SU-DHL-6 (cell line): ENCODE measurements at regions not wholly inside any gene's neighbourhood (a gene's known extent, or its start where the extent isn't known, plus 50 kb on each side); places are given as distances from the start of the nearest gene placed in this dataset.

ENCODE experiments used
- H2AFZ ChIP-seq: fragments of 200-600 bp; sonication (generic); 2 replicates; pipeline ENCODE4 v1.6.1; 2014; ENCODE audit warnings: low read depth, mild to moderate bottlenecking, moderate library complexity, mixed read lengths, antibody characterized with exemption, low read length; ENCODE audit not compliant: severe bottlenecking
- H3F3A ChIP-seq: fragments of 200-600 bp; shearing (Covaris generic); 2 replicates; pipeline ENCODE4 v1.6.0; 2016; ENCODE audit warnings: antibody characterized with exemption, mild to moderate bottlenecking; ENCODE audit not compliant: insufficient read depth
- H3K27ac ChIP-seq: fragments of 200-600 bp; sonication (generic); 2 replicates; pipeline ENCODE4 v1.5.1; 2016; ENCODE audit warnings: low read depth, mild to moderate bottlenecking, low read length, moderate library complexity, mixed read lengths
- H3K27me3 ChIP-seq: fragments of 200-600 bp; sonication (generic), shearing (Covaris generic); 2 replicates; pipeline ENCODE4 v1.6.0; 2014; ENCODE audit warnings: mild to moderate bottlenecking, low read length
- H3K36me3 ChIP-seq: fragments of 200-600 bp; sonication (generic); 2 replicates; pipeline ENCODE4 v1.6.1; 2014; ENCODE audit warnings: mild to moderate bottlenecking, low read length, mixed read lengths
- H3K4me2 ChIP-seq: fragments of 300-600, 200-600 bp; shearing (Covaris generic), sonication (generic); 2 replicates; pipeline ENCODE4 v1.6.0; 2014; ENCODE audit warnings: low read length, low read depth, mild to moderate bottlenecking; ENCODE audit not compliant: poor library complexity, severe bottlenecking
- H3K4me3 ChIP-seq: fragments of 200-600 bp; sonication (generic); 2 replicates; pipeline ENCODE4 v1.5.1; 2014; ENCODE audit warnings: antibody characterized with exemption, low read length, mild to moderate bottlenecking, mixed read lengths; ENCODE audit not compliant: insufficient read depth, poor library complexity, severe bottlenecking
- H3K79me2 ChIP-seq: fragments of 200-600 bp; sonication (generic); 2 replicates; pipeline ENCODE4 v1.6.1; 2014; ENCODE audit warnings: mild to moderate bottlenecking, low read length, moderate library complexity; ENCODE audit not compliant: insufficient read depth
- H3K9ac ChIP-seq: fragments of 200-600 bp; sonication (generic); 2 replicates; pipeline ENCODE4 v1.7.0; 2014; ENCODE audit warnings: mild to moderate bottlenecking, low read length
- H3K9me2 ChIP-seq: fragments of 200-600 bp; sonication (generic); replicated peaks from 2 replicates; pipeline ENCODE4 v1.6.1; 2014; ENCODE audit warnings: low read length; ENCODE audit not compliant: insufficient read depth
- H3K9me3 ChIP-seq: fragments of 200-600 bp; sonication (generic); 2 replicates; pipeline ENCODE4 v1.6.1; 2014; ENCODE audit warnings: low read length, mixed read lengths; ENCODE audit not compliant: insufficient read depth
- H4K20me1 ChIP-seq: fragments of 200-600 bp; sonication (generic); 2 replicates; pipeline ENCODE4 v1.6.1; 2014; ENCODE audit warnings: low read depth, mild to moderate bottlenecking, antibody characterized with exemption, low read length, moderate library complexity, mixed read lengths
- EZH2phosphoT487 ChIP-seq: fragments of 200-600 bp; sonication (generic), shearing (Covaris generic); conservative IDR thresholded peaks from 2 replicates; pipeline ENCODE4 v1.6.1; 2018; ENCODE audit warnings: mild to moderate bottlenecking, antibody characterized with exemption, low read length, moderate library complexity, mixed read lengths
- TF ChIP-seq, protein P1 (sequence below): fragments of 200-600 bp; sonication (generic); IDR thresholded peaks from one replicate; pipeline ENCODE4 v1.5.1; 2017; ENCODE audit warnings: antibody characterized with exemption, mild to moderate bottlenecking, low read length, moderate library complexity; ENCODE audit not compliant: insufficient read depth, poor library complexity, severe bottlenecking

DNA sequence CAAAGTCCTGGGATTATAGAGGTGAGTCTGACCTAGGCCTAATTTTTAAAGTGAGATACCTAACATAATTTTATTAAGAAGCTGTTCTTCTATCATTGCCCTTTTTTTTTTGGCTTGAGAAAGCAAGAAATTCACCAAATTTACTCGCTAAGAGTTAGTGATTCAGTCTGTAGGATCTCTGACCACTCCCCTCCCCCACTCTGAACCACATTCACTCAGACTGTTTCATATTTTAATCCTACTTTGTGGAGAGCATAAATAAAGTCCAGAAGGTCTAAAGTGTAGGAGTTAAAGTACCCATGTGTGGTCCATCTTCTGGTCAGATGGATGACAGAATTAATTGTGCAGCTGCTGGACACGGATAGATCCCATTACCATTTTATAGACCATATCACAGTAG, 115.8 kb upstream of the MGAT5 start:
- H3K9ac ChIP-seq, result no peak overlapping the region

DNA sequence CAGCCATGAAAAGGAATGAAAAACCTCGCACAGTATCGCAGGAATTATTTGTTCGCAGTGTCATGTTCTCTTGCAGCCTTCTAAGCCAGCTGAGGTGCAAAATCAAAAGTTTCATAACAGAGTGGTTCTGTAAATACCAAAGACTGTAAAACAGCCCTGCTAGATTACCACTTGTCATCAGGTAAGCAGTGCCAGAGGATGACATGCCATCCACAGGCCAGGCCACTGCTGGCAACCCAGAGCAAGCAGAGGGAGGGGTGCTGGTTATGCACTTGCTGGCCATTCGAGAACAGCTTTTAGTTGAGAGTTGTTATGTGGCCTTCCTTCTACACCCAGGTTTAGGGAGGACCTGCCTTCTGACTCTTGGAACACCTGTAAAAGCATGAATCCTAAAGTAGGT, 114.3 kb upstream of the MGAT5 start:
- no peaks in the 10 kb centered on the region for H3K36me3 ChIP-seq
- peaks cover 11% of the 10 kb centered on the region; the same call in 1 of the 2 replicates for H4K20me1 ChIP-seq
- no peaks in the 10 kb centered on the region for H3K9me3 ChIP-seq
- no peaks in the 10 kb centered on the region for H3F3A ChIP-seq
- no peak overlapping the region for H3K9ac ChIP-seq
- no peaks in the 10 kb centered on the region for H3K27me3 ChIP-seq
- H3K79me2 ChIP-seq, result peaks cover 12% of the 10 kb centered on the region
- H3K4me2 ChIP-seq, result no peak overlapping the region
- no peaks in the 10 kb centered on the region for H3K9me2 ChIP-seq
- no peak for TF ChIP-seq EZH2phosphoT487
- TF ChIP-seq, protein P1, sequence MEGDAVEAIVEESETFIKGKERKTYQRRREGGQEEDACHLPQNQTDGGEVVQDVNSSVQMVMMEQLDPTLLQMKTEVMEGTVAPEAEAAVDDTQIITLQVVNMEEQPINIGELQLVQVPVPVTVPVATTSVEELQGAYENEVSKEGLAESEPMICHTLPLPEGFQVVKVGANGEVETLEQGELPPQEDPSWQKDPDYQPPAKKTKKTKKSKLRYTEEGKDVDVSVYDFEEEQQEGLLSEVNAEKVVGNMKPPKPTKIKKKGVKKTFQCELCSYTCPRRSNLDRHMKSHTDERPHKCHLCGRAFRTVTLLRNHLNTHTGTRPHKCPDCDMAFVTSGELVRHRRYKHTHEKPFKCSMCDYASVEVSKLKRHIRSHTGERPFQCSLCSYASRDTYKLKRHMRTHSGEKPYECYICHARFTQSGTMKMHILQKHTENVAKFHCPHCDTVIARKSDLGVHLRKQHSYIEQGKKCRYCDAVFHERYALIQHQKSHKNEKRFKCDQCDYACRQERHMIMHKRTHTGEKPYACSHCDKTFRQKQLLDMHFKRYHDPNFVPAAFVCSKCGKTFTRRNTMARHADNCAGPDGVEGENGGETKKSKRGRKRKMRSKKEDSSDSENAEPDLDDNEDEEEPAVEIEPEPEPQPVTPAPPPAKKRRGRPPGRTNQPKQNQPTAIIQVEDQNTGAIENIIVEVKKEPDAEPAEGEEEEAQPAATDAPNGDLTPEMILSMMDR, result no peak
- no peak overlapping the region for H2AFZ ChIP-seq
- H3K27ac ChIP-seq, result no peak overlapping the region
- no peak overlapping the region for H3K4me3 ChIP-seq

More for the DNA sequence above, 115.8 kb upstream of the MGAT5 start:
- TF ChIP-seq, protein P1, result no peak
- TF ChIP-seq EZH2phosphoT487, result no peak
- Histone ChIP-seq H4K20me1 (peaks cover 11% of the 10 kb centered on the region; the same call in 1 of the 2 replicates), H3K27ac (no peak overlapping the region), H3F3A (no peaks in the 10 kb centered on the region), H3K27me3 (no peaks in the 10 kb centered on the region), H3K9me2 (no peaks in the 10 kb centered on the region), H3K36me3 (no peaks in the 10 kb centered on the region), H3K9me3 (no peaks in the 10 kb centered on the region), H3K79me2 (peaks cover 16% of the 10 kb centered on the region), H2AFZ (no peak overlapping the region), H3K4me3 (no peak overlapping the region), H3K4me2 (no peak overlapping the region)

DNA sequence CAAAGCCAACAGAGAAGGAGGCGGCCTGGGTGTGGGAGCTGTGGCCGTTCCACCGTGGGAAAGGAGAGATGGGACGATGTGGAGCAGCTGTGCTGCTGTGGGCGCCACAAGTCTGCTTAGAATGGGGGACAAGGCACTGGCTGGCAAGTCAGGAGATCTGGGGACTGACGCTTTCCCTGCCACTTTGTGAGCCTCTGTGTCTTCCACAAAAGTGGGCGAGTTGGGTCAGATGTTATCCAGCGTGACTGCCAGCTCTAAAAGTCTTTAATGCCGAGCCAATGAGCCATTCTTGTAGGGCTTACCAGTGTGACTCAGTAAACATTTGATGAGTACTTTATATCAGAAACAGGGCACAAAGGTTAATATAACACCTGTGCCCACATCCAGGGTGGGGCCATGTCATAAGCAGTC, 113.6 kb upstream of the MGAT5 start:
- Histone ChIP-seq H3K4me3 (no peak overlapping the region), H4K20me1 (peaks cover 6% of the 10 kb centered on the region; the same call in 1 of the 2 replicates), H2AFZ (no peak overlapping the region), H3K4me2 (no peak overlapping the region), H3K36me3 (no peaks in the 10 kb centered on the region), H3K27ac (no peak overlapping the region), H3K27me3 (no peaks in the 10 kb centered on the region), H3K79me2 (peaks cover 10% of the 10 kb centered on the region), H3K9ac (no peak overlapping the region), H3K9me3 (no peaks in the 10 kb centered on the region), H3F3A (no peaks in the 10 kb centered on the region), H3K9me2 (no peaks in the 10 kb centered on the region)
- TF ChIP-seq EZH2phosphoT487, result no peak
- TF ChIP-seq, protein P1, result no peak
